Liver (tissue), 8 donors: ENCODE measurements at regions not wholly inside any gene's neighbourhood (a gene's known extent, or its start where the extent isn't known, plus 50 kb on each side); places are given as distances from the start of the nearest gene placed in this dataset.

Source experiments
- DNase-seq: peaks from one replicate; pipeline ENCODE4 v3.0.0-alpha.2; 2017; ENCODE audit warnings: low spot score
- H3K27ac ChIP-seq, 2 donors: one replicate each; pipeline ENCODE4 v1.7.0; 2013; ENCODE audit warnings: inconsistent platforms in 2 of 2, low read length in 2 of 2, control low read depth in 1 of 2, low read depth in 1 of 2, mild to moderate bottlenecking in 1 of 2
- H3K27me3 ChIP-seq, 4 donors: one replicate each; pipeline versions ENCODE4 v1.6.1 to v1.7.0; 2013; ENCODE audit warnings: low read length in 3 of 4, inconsistent platforms in 1 of 4, mild to moderate bottlenecking in 1 of 4, moderate library complexity in 1 of 4; ENCODE audit not compliant: control insufficient read depth in 4 of 4, insufficient read depth in 4 of 4
- H3K36me3 ChIP-seq, 4 donors: one replicate each; pipeline versions ENCODE4 v1.6.1 to v1.7.0; 2013; ENCODE audit warnings: low read length in 3 of 4, mild to moderate bottlenecking in 3 of 4, low read depth in 1 of 4, moderate library complexity in 1 of 4; ENCODE audit not compliant: control insufficient read depth in 4 of 4, insufficient read depth in 3 of 4
- H3K4me1 ChIP-seq, 4 donors: one replicate each; pipeline versions ENCODE4 v1.6.1 to v1.7.0; 2013; ENCODE audit warnings: low read length in 3 of 4, mild to moderate bottlenecking in 3 of 4, moderate library complexity in 1 of 4; ENCODE audit not compliant: control insufficient read depth in 4 of 4, insufficient read depth in 4 of 4
- H3K4me3 ChIP-seq, 3 donors: one replicate each; pipeline versions ENCODE4 v1.6.1 to v1.7.0; 2013; ENCODE audit warnings: low read length in 3 of 3, control low read depth in 1 of 3, low read depth in 1 of 3, mild to moderate bottlenecking in 1 of 3
- H3K9ac ChIP-seq, 2 donors: one replicate each; pipeline ENCODE4 v1.7.0; 2013; ENCODE audit warnings: low read length in 2 of 2, mild to moderate bottlenecking in 2 of 2, moderate library complexity in 2 of 2, control low read depth in 1 of 2, low read depth in 1 of 2
- H3K9me3 ChIP-seq, 4 donors: one replicate each; pipeline versions ENCODE4 v1.6.1 to v1.7.0; 2013; ENCODE audit warnings: low read length in 3 of 4; ENCODE audit not compliant: control insufficient read depth in 4 of 4
- CTCF ChIP-seq: fragments of 150-350 bp; IDR thresholded peaks from 2 replicates; pipeline ENCODE4 v1.5.1; 2017; ENCODE audit warnings: improper control_type of control experiment, low read depth, low read length; ENCODE audit not compliant: missing input control
- EGR1 ChIP-seq, 2 donors: IDR thresholded peaks; 2 replicates each; pipeline ENCODE4 v1.6.1; 2016 to 2018; ENCODE audit warnings: antibody characterized with exemption in 2 of 2, low read depth in 2 of 2
- FOXA1 ChIP-seq: IDR thresholded peaks from 2 replicates; pipeline ENCODE4 v1.6.1; 2016; ENCODE audit warnings: antibody characterized with exemption
- GABPA ChIP-seq, 2 donors: IDR thresholded peaks in 1 of 2; conservative IDR thresholded peaks in 1 of 2; 2 replicates each; pipeline ENCODE4 v1.6.1; 2016; ENCODE audit warnings: antibody characterized with exemption in 2 of 2, mild to moderate bottlenecking in 1 of 2, moderate library complexity in 1 of 2
- JUND ChIP-seq, 2 donors: IDR thresholded peaks; 2 replicates each; pipeline ENCODE4 v1.6.1; 2016; ENCODE audit warnings: antibody characterized with exemption in 2 of 2
- NR2F2 ChIP-seq: IDR thresholded peaks from 2 replicates; pipeline ENCODE4 v1.6.1; 2016; ENCODE audit warnings: antibody characterized with exemption
- RXRA ChIP-seq, 2 donors: IDR thresholded peaks; 2 replicates each; pipeline ENCODE4 v1.6.1; 2017 to 2018; ENCODE audit warnings: antibody characterized with exemption in 2 of 2, mild to moderate bottlenecking in 1 of 2
- SP1 ChIP-seq: IDR thresholded peaks from 2 replicates; pipeline ENCODE4 v1.6.1; 2018; ENCODE audit warnings: antibody characterized with exemption, mild to moderate bottlenecking
- YY1 ChIP-seq: IDR thresholded peaks from 2 replicates; pipeline ENCODE4 v1.6.1; 2016; ENCODE audit warnings: antibody characterized with exemption, mild to moderate bottlenecking
- WGBS: extraction: QIAGEN DNeasy Blood & Tissue Kit; methylation state at CpG from one replicate; pipeline ENCODE4 v1.1.7; 2013; 5-methylcytosine and 5-hydroxymethylcytosine counted together
- TF ChIP-seq, protein P1 (sequence below): IDR thresholded peaks from 2 replicates; pipeline ENCODE4 v1.6.1; 2016; ENCODE audit warnings: antibody characterized with exemption
- TF ChIP-seq, protein P2 (sequence below): IDR thresholded peaks from 2 replicates; pipeline ENCODE4 v1.6.1; 2016; ENCODE audit warnings: antibody characterized with exemption, mild to moderate bottlenecking
- donor health status: healthy.
- donor health status: healthy.
- donor health status: healthy.
- donor health status: healthy.
- donor health status: healthy.

DNA sequence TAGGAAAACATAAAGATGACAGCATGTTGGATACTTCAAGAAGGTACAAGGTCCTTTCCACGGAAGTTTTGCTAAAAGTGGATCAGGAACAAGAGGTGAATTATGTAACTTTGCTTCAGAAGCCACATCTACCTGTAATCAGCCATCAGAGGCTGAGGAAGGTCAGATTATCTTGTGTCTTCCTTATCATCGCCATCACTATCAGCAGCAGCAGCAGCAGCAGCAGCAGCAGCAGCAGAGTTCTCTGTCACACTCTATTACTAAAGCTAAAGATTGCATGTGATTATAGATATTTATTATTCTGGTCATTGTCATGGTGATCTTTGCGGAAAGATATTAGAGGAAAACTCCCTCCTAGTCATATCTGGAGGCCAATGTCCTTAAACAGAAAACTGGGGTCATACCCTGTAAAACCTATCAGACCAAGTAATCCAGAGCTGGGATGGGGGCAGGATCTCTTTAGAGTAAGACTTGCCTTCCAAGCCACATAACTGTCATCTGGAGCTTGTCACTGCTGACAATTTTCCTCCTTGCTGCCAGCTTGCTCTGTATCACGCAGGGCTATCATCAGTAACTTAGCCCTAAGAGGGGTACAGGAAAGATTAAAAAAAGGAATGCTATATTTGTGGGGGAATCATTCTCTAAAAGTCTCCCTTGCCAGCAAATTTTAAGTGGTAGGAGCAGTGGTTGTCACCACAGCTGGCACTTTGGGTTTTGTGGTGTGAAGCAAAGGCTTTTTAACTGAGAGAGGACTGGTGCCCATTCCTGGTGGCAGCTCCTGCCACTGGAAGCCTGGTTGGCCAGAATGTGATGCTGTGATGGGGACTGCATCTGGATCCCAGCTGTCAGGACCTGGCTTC, 130.9 kb upstream of the RASGRP1 start (continued):
- TF ChIP-seq, protein P1, sequence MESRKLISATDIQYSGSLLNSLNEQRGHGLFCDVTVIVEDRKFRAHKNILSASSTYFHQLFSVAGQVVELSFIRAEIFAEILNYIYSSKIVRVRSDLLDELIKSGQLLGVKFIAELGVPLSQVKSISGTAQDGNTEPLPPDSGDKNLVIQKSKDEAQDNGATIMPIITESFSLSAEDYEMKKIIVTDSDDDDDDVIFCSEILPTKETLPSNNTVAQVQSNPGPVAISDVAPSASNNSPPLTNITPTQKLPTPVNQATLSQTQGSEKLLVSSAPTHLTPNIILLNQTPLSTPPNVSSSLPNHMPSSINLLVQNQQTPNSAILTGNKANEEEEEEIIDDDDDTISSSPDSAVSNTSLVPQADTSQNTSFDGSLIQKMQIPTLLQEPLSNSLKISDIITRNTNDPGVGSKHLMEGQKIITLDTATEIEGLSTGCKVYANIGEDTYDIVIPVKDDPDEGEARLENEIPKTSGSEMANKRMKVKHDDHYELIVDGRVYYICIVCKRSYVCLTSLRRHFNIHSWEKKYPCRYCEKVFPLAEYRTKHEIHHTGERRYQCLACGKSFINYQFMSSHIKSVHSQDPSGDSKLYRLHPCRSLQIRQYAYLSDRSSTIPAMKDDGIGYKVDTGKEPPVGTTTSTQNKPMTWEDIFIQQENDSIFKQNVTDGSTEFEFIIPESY, result no peak

- WGBS, result 73% methylated on average over 7 of the region's 7 CpGs
Measured at GRCh38 chr15:38696109-38696727, 131.6 kb upstream of the RASGRP1 start.

GRCh38 chr15:38696790-38697495, 132.3 kb upstream of the RASGRP1 start:
- no peaks in the 10 kb centered on the region for H3K36me3 ChIP-seq
- no peak overlapping the region for H3K9ac ChIP-seq
- H3K27ac ChIP-seq, result no peak overlapping the region
- no peaks in the 10 kb centered on the region for H3K9me3 ChIP-seq
- no peak overlapping the region for H3K4me3 ChIP-seq
- no peaks in the 10 kb centered on the region for H3K27me3 ChIP-seq
- no peak for DNase-seq
- H3K4me1 ChIP-seq, result no peaks in the 10 kb centered on the region
- 56% methylated on average over 1 of the region's 1 CpG for WGBS
- TF ChIP-seq NR2F2, result no peak
- TF ChIP-seq FOXA1, result no peak
- no peak for TF ChIP-seq GABPA (IDR thresholded peaks at IDR 0.05 in 1 of 2, conservative IDR thresholded peaks at IDR 0.05 in 1 of 2)
- TF ChIP-seq RXRA (IDR thresholded peaks at IDR 0.05), result no peak
- TF ChIP-seq, protein P1, result no peak
- TF ChIP-seq CTCF, result no peak
- no peak for TF ChIP-seq JUND (IDR thresholded peaks at IDR 0.05)
- TF ChIP-seq EGR1 (IDR thresholded peaks at IDR 0.05; ENCODE audit: low read depth in 2 of 2), result no peak
- TF ChIP-seq SP1, result no peak
- TF ChIP-seq, protein P2, sequence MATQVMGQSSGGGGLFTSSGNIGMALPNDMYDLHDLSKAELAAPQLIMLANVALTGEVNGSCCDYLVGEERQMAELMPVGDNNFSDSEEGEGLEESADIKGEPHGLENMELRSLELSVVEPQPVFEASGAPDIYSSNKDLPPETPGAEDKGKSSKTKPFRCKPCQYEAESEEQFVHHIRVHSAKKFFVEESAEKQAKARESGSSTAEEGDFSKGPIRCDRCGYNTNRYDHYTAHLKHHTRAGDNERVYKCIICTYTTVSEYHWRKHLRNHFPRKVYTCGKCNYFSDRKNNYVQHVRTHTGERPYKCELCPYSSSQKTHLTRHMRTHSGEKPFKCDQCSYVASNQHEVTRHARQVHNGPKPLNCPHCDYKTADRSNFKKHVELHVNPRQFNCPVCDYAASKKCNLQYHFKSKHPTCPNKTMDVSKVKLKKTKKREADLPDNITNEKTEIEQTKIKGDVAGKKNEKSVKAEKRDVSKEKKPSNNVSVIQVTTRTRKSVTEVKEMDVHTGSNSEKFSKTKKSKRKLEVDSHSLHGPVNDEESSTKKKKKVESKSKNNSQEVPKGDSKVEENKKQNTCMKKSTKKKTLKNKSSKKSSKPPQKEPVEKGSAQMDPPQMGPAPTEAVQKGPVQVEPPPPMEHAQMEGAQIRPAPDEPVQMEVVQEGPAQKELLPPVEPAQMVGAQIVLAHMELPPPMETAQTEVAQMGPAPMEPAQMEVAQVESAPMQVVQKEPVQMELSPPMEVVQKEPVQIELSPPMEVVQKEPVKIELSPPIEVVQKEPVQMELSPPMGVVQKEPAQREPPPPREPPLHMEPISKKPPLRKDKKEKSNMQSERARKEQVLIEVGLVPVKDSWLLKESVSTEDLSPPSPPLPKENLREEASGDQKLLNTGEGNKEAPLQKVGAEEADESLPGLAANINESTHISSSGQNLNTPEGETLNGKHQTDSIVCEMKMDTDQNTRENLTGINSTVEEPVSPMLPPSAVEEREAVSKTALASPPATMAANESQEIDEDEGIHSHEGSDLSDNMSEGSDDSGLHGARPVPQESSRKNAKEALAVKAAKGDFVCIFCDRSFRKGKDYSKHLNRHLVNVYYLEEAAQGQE, result no peak
- TF ChIP-seq YY1, result no peak

More at GRCh38 chr15:38696109-38696727, 131.6 kb upstream of the RASGRP1 start:
- no peak overlapping the region for H3K27ac ChIP-seq
- H3K9ac ChIP-seq, result no peak overlapping the region
- no peak for TF ChIP-seq CTCF
- no peak for DNase-seq
- no peaks in the 10 kb centered on the region for H3K4me1 ChIP-seq
- H3K36me3 ChIP-seq, result no peaks in the 10 kb centered on the region
- H3K4me3 ChIP-seq, result no peak overlapping the region
- H3K9me3 ChIP-seq, result no peaks in the 10 kb centered on the region
- H3K27me3 ChIP-seq, result no peaks in the 10 kb centered on the region
